ENCODE measurements at regions not wholly inside any gene's neighbourhood (a gene's known extent, or its start where the extent isn't known, plus 50 kb on each side); places are given as distances from the start of the nearest gene placed in this dataset.

DNA sequence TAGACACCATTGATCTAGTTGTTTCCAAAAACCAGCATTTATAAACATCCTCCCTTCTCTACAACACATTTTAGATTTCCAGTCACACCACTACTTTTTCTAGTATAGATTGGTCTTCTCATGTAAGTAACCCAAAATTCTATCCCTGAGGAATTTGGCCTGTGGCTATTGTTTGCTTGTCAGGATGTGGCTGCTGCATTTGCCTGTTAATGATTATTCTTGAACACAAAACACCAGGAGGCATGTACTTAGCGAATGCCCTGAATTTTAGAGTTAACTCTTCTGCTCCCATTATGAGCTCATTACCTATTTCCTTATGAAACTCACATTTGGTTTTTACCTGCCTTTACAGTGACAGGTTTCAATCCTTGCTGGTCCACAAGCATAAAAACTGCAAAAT lies 102.0 kb upstream of the FSTL5 start:
- Histone ChIP-seq H2AFZ (ENCODE audit: low read length) (no peak overlapping the region), H3K27ac (ENCODE audit: insufficient read depth, low read length) (no peak overlapping the region), H3K79me2 (ENCODE audit: control insufficient read depth, insufficient read depth, low read length) (no peaks in the 10 kb centered on the region)

DNA sequence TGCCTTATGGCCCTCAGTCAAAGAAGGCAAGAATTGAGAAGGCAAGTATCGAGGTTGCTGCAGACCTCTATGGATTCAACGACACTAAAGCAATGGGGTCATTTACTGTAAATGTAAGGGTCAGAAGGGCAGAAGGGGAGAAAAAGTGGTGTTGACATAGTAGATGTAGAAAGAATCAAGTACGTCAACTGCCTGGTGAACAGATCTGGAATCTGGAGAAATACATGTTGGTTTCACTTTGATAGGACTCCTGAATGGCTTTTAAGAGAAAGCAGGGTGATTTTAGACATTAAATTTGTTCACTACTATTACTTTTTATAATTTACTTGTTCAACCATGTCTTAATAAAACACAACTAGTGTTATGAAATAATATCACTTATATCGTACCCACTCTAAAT lies 81.3 kb upstream of the FSTL5 start:
- H3K4me3 ChIP-seq (replicated peaks in 1 of 4; ENCODE audit: control extremely low read depth in 1 of 4, insufficient read depth in 1 of 4, low read depth in 3 of 4, low read length in 4 of 4), result no peak overlapping the region
- H3K9me3 ChIP-seq (ENCODE audit: control insufficient read depth, insufficient read depth, low read depth, low read length), result no peaks in the 10 kb centered on the region
- DNase-seq (ENCODE audit: low read depth in 2 of 2), result no peak
- H3K36me3 ChIP-seq (ENCODE audit: control insufficient read depth, insufficient read depth, low read length), result no peaks in the 10 kb centered on the region
- no peaks in the 10 kb centered on the region for H3K27me3 ChIP-seq (ENCODE audit: control insufficient read depth, insufficient read depth, low read length)
- H3K27ac ChIP-seq (ENCODE audit: insufficient read depth, low read length), result no peak overlapping the region
- no peak overlapping the region for H3K4me2 ChIP-seq (ENCODE audit: extremely low read depth, insufficient read depth, low read length)
- H4K20me1 ChIP-seq (ENCODE audit: control insufficient read depth, extremely low read depth, insufficient read depth, low read length), result no peaks in the 10 kb centered on the region
- no peak overlapping the region for H3K9ac ChIP-seq (ENCODE audit: insufficient read depth, low read length)
- no peak overlapping the region for H2AFZ ChIP-seq (ENCODE audit: low read length)
- no peaks in the 10 kb centered on the region for H3K79me2 ChIP-seq (ENCODE audit: control insufficient read depth, insufficient read depth, low read length)
- H3K4me1 ChIP-seq (ENCODE audit: control insufficient read depth, extremely low read depth, insufficient read depth, low read length), result no peaks in the 10 kb centered on the region
- TF ChIP-seq EZH2 (IDR thresholded peaks at IDR 0.05; ENCODE audit: low read length, missing control alignments), result no peak
- TF ChIP-seq, protein P1, sequence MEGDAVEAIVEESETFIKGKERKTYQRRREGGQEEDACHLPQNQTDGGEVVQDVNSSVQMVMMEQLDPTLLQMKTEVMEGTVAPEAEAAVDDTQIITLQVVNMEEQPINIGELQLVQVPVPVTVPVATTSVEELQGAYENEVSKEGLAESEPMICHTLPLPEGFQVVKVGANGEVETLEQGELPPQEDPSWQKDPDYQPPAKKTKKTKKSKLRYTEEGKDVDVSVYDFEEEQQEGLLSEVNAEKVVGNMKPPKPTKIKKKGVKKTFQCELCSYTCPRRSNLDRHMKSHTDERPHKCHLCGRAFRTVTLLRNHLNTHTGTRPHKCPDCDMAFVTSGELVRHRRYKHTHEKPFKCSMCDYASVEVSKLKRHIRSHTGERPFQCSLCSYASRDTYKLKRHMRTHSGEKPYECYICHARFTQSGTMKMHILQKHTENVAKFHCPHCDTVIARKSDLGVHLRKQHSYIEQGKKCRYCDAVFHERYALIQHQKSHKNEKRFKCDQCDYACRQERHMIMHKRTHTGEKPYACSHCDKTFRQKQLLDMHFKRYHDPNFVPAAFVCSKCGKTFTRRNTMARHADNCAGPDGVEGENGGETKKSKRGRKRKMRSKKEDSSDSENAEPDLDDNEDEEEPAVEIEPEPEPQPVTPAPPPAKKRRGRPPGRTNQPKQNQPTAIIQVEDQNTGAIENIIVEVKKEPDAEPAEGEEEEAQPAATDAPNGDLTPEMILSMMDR (conservative IDR thresholded peaks at IDR 0.05 in 1 of 2, IDR thresholded peaks at IDR 0.05 in 1 of 2; ENCODE audit: low read depth in 1 of 2, low read length in 2 of 2), result no peak

More for the DNA sequence above, 102.0 kb upstream of the FSTL5 start:
- Histone ChIP-seq H3K9me3 (ENCODE audit: control insufficient read depth, insufficient read depth, low read depth, low read length) (no peaks in the 10 kb centered on the region), H3K4me2 (ENCODE audit: extremely low read depth, insufficient read depth, low read length) (no peak overlapping the region), H3K36me3 (ENCODE audit: control insufficient read depth, insufficient read depth, low read length) (no peaks in the 10 kb centered on the region), H3K27me3 (ENCODE audit: control insufficient read depth, insufficient read depth, low read length) (no peaks in the 10 kb centered on the region), H3K4me3 (replicated peaks in 1 of 4; ENCODE audit: control extremely low read depth in 1 of 4, insufficient read depth in 1 of 4, low read depth in 3 of 4, low read length in 4 of 4) (no peak overlapping the region), H3K4me1 (ENCODE audit: control insufficient read depth, extremely low read depth, insufficient read depth, low read length) (no peaks in the 10 kb centered on the region), H4K20me1 (ENCODE audit: control insufficient read depth, extremely low read depth, insufficient read depth, low read length) (no peaks in the 10 kb centered on the region), H3K9ac (ENCODE audit: insufficient read depth, low read length) (no peak overlapping the region)
- no peak for DNase-seq (ENCODE audit: low read depth in 2 of 2)
- TF ChIP-seq, protein P1 (conservative IDR thresholded peaks at IDR 0.05 in 1 of 2, IDR thresholded peaks at IDR 0.05 in 1 of 2; ENCODE audit: low read depth in 1 of 2, low read length in 2 of 2), result no peak
- TF ChIP-seq EZH2 (IDR thresholded peaks at IDR 0.05; ENCODE audit: low read length, missing control alignments), result no peak

DNA sequence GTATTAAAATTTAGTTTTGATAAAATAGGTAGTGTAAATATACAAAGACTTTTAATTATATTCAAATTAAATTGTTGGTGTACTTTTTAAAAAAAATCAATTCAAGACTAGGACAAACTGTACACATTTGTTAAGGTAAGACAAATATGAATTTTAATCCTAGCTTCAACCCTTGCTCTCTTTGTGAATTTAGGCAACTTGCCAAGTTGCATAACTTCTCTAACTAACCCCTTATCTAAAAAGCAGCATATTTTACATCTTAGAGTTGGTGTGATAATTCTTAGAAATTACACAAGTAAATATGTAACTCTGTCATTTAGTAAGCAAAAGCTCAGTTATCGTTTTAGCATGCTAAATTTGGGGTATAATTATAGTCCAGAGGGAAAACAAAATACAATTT lies 78.1 kb upstream of the FSTL5 start:
- Histone ChIP-seq H4K20me1 (ENCODE audit: control insufficient read depth, extremely low read depth, insufficient read depth, low read length) (no peaks in the 10 kb centered on the region), H3K36me3 (ENCODE audit: control insufficient read depth, insufficient read depth, low read length) (no peaks in the 10 kb centered on the region), H3K4me3 (replicated peaks in 1 of 4; ENCODE audit: control extremely low read depth in 1 of 4, insufficient read depth in 1 of 4, low read depth in 3 of 4, low read length in 4 of 4) (no peak overlapping the region), H2AFZ (ENCODE audit: low read length) (no peak overlapping the region), H3K27me3 (ENCODE audit: control insufficient read depth, insufficient read depth, low read length) (no peaks in the 10 kb centered on the region), H3K79me2 (ENCODE audit: control insufficient read depth, insufficient read depth, low read length) (no peaks in the 10 kb centered on the region), H3K4me1 (ENCODE audit: control insufficient read depth, extremely low read depth, insufficient read depth, low read length) (no peaks in the 10 kb centered on the region), H3K9ac (ENCODE audit: insufficient read depth, low read length) (no peak overlapping the region), H3K9me3 (ENCODE audit: control insufficient read depth, insufficient read depth, low read depth, low read length) (no peaks in the 10 kb centered on the region), H3K4me2 (ENCODE audit: extremely low read depth, insufficient read depth, low read length) (no peak overlapping the region), H3K27ac (ENCODE audit: insufficient read depth, low read length) (no peak overlapping the region)
- TF ChIP-seq, protein P1 (conservative IDR thresholded peaks at IDR 0.05 in 1 of 2, IDR thresholded peaks at IDR 0.05 in 1 of 2; ENCODE audit: low read depth in 1 of 2, low read length in 2 of 2), result no peak
- no peak for TF ChIP-seq EZH2 (IDR thresholded peaks at IDR 0.05; ENCODE audit: low read length, missing control alignments)
- DNase-seq (ENCODE audit: low read depth in 2 of 2), result no peak
